ENCODE measurements at regions not wholly inside any gene's neighbourhood (a gene's known extent, or its start where the extent isn't known, plus 50 kb on each side); places are given as distances from the start of the nearest gene placed in this dataset.

DNA sequence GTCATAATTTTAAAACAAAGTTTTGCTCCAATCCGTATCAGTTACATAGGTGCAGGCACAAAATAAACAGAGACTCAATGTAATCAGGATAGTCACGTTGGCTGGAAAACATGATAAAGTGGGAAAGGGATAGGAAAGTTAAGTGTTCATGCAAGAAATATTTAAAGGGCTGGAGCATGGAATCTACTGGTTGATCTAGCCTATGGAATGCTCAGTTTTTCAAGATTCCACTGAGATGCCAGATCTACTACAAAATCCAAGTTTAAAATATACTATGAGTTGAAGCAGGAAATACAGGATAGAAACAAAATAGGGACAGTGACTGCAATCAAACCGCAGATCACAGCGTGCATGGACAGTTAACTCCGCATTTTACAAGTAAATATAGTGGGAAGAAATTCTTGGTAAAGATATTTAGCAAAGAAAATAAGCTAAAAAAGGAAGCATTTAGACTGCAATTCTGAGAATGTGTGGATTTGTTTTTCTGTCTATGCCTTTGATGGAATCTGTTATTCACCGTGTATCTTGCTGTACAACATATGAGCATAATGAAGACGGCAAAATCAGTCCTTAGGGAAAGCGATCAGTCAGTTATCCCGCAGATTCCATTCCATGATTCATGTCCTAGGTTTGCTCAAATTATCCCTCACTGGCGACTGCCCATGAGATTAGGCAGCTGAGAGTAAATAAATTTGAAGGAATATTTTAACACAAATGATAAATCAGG is 1044.3 kb downstream of the FLRT2 start:
- no peak for DNase-seq
- intact Hi-C loops (cut with DNase I; ENCODE audit: low total_unique reads): no loop called here
- no peaks in the 10 kb centered on the region for H3K4me1 ChIP-seq
- H3K27ac ChIP-seq: no peak overlapping the region
- TF ChIP-seq CTCF (IDR thresholded peaks at IDR 0.05): no peak
- no peaks in the 10 kb centered on the region for H3K36me3 ChIP-seq
- H3K9me3 ChIP-seq: peaks cover 0 to 10% (median 7%) of the 10 kb centered on the region in 3 donors
- H3K27me3 ChIP-seq: no peaks in the 10 kb centered on the region
- no peak overlapping the region for H3K4me3 ChIP-seq

DNA sequence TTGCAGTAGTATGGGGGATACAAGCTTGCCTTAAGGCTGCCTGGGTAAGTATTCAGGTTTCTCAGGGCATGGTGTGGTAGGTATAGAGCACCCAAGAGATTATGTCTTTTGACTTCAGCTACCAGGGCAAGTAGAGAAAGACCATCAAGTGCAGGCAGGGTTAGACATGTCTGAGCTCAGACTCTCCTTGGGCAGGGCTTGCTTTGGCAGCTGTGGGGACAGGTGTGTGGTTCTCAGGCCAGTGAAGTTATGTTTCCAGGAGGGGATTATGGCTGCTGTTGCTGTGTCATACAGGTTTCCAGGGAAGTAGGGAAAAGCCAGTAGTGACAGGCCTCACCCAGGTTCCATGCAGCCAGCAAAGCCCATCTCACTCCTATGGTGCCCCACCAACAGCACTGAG is 1040.4 kb downstream of the FLRT2 start:
- intact Hi-C loops (cut with DNase I; ENCODE audit: low total_unique reads): no loop called here
- Histone ChIP-seq H3K4me1 (no peaks in the 10 kb centered on the region), H3K9me3 (peaks cover 0 to 10% (median 7%) of the 10 kb centered on the region in 3 donors), H3K27me3 (no peaks in the 10 kb centered on the region), H3K27ac (no peak overlapping the region), H3K36me3 (no peaks in the 10 kb centered on the region), H3K4me3 (no peak overlapping the region)
- TF ChIP-seq CTCF (IDR thresholded peaks at IDR 0.05): no peak
- DNase-seq: no peak

DNA sequence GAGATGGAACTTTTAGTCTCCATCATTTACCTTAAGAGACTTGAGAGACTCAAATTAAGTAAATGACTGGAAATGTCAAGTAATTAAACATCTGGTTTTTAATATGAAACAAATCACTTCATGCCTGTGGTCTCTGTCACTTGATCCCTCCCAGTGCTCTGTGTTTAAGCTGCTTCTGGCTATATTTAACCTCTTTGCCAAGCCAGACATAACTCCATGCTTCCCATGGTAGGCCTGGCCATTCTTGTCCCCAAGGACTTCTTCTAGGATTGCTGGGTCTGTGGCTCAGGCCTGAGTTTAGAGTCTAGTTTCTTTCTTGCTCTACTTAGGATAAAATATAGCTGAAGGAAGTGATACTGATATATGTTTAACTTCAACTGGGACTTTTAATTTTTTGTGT is 1013.6 kb downstream of the FLRT2 start:
- Histone ChIP-seq H3K36me3 (no peaks in the 10 kb centered on the region), H3K9me3 (no peaks in the 10 kb centered on the region), H3K4me1 (no peaks in the 10 kb centered on the region), H3K27ac (no peak overlapping the region), H3K27me3 (no peaks in the 10 kb centered on the region), H3K4me3 (no peak overlapping the region)
- TF ChIP-seq CTCF (IDR thresholded peaks at IDR 0.05): no peak
- no peak for DNase-seq
- intact Hi-C loops (cut with DNase I; ENCODE audit: low total_unique reads): no loop called here

DNA sequence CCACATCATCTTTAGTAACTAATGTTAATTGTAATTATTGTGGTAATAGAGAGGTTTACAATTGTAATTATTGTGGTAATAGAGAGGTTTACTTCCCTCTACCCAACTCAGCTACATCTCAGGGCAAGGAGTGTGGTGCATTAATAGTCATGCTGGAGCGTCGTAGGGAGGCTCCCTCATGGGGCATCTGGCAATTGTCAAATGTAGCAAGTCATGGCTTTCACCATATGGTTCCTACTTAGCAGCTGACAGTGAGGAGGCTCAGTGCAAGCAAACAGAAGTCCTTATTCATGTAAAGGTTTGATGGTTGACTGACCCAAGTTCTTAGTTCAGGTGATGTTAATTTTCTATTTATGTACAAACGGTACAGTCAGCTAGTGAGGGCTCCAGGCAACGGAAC is 1012.0 kb downstream of the FLRT2 start:
- H3K36me3 ChIP-seq: no peaks in the 10 kb centered on the region
- no peak overlapping the region for H3K4me3 ChIP-seq
- TF ChIP-seq CTCF (IDR thresholded peaks at IDR 0.05): no peak
- no peaks in the 10 kb centered on the region for H3K27me3 ChIP-seq
- intact Hi-C loops (cut with DNase I; ENCODE audit: low total_unique reads): no loop called here
- H3K27ac ChIP-seq: no peak overlapping the region
- no peak for DNase-seq
- no peaks in the 10 kb centered on the region for H3K4me1 ChIP-seq
- no peaks in the 10 kb centered on the region for H3K9me3 ChIP-seq

GRCh38 chr14:86540636-86541247 is 1010.8 kb downstream of the FLRT2 start:
- H3K9me3 ChIP-seq: no peaks in the 10 kb centered on the region
- intact Hi-C loops (cut with DNase I; ENCODE audit: low total_unique reads): no loop called here

More at GRCh38 chr14:86540636-86541247, 1010.8 kb downstream of the FLRT2 start:
- Histone ChIP-seq H3K27ac (no peak overlapping the region), H3K4me1 (no peaks in the 10 kb centered on the region), H3K27me3 (no peaks in the 10 kb centered on the region), H3K36me3 (no peaks in the 10 kb centered on the region), H3K4me3 (no peak overlapping the region)
- no peak for TF ChIP-seq CTCF (IDR thresholded peaks at IDR 0.05)
- DNase-seq: no peak
